Retinal pigment epithelial cell (primary cell): ENCODE measurements at regions not wholly inside any gene's neighbourhood (a gene's known extent, or its start where the extent isn't known, plus 50 kb on each side); places are given as distances from the start of the nearest gene placed in this dataset.

ENCODE experiments used
- DNase-seq: peaks from one replicate; pipeline ENCODE4 v3.0.0-alpha.2; 2010; ENCODE audit warnings: low read depth
- H3K4me3 ChIP-seq: 2 replicates; pipeline ENCODE4 v1.5.1; 2011; ENCODE audit warnings: mild to moderate bottlenecking, low read length, control low read depth, moderate library complexity
- CTCF ChIP-seq: conservative IDR thresholded peaks from 2 replicates; pipeline ENCODE4 v1.5.1; 2011; ENCODE audit warnings: low read depth, low read length, control low read depth, inconsistent platforms

GRCh38 chr7:40996233-40996677 is 706.6 kb downstream of the INHBA start:
- H3K4me3 ChIP-seq: no peak overlapping the region
- peak; percentile 32 for DNase-seq
- no peak for TF ChIP-seq CTCF

GRCh38 chr7:40990841-40991240 is 712.0 kb downstream of the INHBA start:
- TF ChIP-seq CTCF: no peak
- no peak for DNase-seq
- H3K4me3 ChIP-seq: no peak overlapping the region

GRCh38 chr7:40987571-40987970 is 715.3 kb downstream of the INHBA start:
- TF ChIP-seq CTCF: no peak
- no peak for DNase-seq

GRCh38 chr7:40986351-40986873 is 716.5 kb downstream of the INHBA start:
- TF ChIP-seq CTCF: no peak
- no peak for DNase-seq
- H3K4me3 ChIP-seq: no peak overlapping the region

More at GRCh38 chr7:40987571-40987970, 715.3 kb downstream of the INHBA start:
- H3K4me3 ChIP-seq: no peak overlapping the region

- no peak for DNase-seq
- no peak for TF ChIP-seq CTCF
Observed at GRCh38 chr7:40983111-40983510, 719.8 kb downstream of the INHBA start.

GRCh38 chr7:40979296-40979695 is 723.6 kb downstream of the INHBA start:
- H3K4me3 ChIP-seq: no peak overlapping the region
- TF ChIP-seq CTCF: no peak

More at GRCh38 chr7:40983111-40983510, 719.8 kb downstream of the INHBA start:
- no peak overlapping the region for H3K4me3 ChIP-seq

GRCh38 chr7:40978047-40978446 is 724.8 kb downstream of the INHBA start:
- H3K4me3 ChIP-seq: no peak overlapping the region
- DNase-seq: no peak
- TF ChIP-seq CTCF: no peak

More at GRCh38 chr7:40979296-40979695, 723.6 kb downstream of the INHBA start:
- no peak for DNase-seq
